ENCODE measurements at regions not wholly inside any gene's neighbourhood (a gene's known extent, or its start where the extent isn't known, plus 50 kb on each side); places are given as distances from the start of the nearest gene placed in this dataset.

DNA sequence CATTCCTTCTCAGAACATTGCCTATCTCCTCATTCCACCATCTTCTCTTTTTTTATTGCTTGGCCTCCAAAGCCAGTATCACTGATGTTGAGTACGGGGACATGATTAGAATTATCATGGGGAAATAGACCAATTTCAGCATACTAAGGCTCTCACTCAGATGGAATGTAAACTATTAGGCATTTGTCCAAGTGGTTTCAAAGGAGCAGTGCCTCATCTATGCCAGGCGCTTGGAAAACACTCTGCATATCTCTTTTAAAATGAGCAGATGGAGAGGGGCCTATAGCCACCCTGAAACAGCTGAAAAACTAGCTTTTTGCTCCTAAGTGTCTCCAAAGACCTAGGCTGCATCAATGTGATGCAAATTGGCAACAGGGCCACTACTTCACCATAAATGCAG is 150.8 kb upstream of the DIPK2B start:
- H3K4me2 ChIP-seq (replicated peaks; ENCODE audit: extremely low read depth, low read length, poor library complexity, severe bottlenecking), result no peak overlapping the region
- intact Hi-C loops (cut with micrococcal nuclease), result no loop called here
- Mint-ChIP-seq H3K27ac (no peak overlapping the region), H3K36me3 (no peaks in the 10 kb centered on the region), H3K4me1 (no peaks in the 10 kb centered on the region), H3K27me3 (ENCODE audit: low read depth in 3 of 3) (no peaks in the 10 kb centered on the region), H3K4me3 (no peak overlapping the region), H3K9me3 (peaks cover 0 to 20% (median 5%) of the 10 kb centered on the region in 7 donors)
- WGBS (ENCODE audit: insufficient coverage), result no CpG with 5 or more reads among the region's 2 CpGs
- no peak overlapping the region for H2AFZ ChIP-seq (ENCODE audit: insufficient read depth, low read depth, low read length, poor library complexity, severe bottlenecking)
- no peaks in the 10 kb centered on the region for H3K79me2 ChIP-seq (ENCODE audit: insufficient read depth, low read length)
- H3K4me1 ChIP-seq (ENCODE audit: control insufficient read depth in 1 of 2, insufficient read depth in 2 of 2, low read length in 2 of 2), result no peaks in the 10 kb centered on the region
- no peak overlapping the region for H3K4me3 ChIP-seq (replicated peaks in 1 of 3; ENCODE audit: low read depth in 2 of 3, low read length in 3 of 3)
- H3K9ac ChIP-seq (ENCODE audit: insufficient read depth, low read length, poor library complexity, severe bottlenecking), result no peak overlapping the region
- peaks cover 0 to 2% of the 10 kb centered on the region in 2 donors for H3K27me3 ChIP-seq (ENCODE audit: control insufficient read depth in 2 of 2, insufficient read depth in 2 of 2, low read length in 2 of 2)
- TF ChIP-seq, protein P1, sequence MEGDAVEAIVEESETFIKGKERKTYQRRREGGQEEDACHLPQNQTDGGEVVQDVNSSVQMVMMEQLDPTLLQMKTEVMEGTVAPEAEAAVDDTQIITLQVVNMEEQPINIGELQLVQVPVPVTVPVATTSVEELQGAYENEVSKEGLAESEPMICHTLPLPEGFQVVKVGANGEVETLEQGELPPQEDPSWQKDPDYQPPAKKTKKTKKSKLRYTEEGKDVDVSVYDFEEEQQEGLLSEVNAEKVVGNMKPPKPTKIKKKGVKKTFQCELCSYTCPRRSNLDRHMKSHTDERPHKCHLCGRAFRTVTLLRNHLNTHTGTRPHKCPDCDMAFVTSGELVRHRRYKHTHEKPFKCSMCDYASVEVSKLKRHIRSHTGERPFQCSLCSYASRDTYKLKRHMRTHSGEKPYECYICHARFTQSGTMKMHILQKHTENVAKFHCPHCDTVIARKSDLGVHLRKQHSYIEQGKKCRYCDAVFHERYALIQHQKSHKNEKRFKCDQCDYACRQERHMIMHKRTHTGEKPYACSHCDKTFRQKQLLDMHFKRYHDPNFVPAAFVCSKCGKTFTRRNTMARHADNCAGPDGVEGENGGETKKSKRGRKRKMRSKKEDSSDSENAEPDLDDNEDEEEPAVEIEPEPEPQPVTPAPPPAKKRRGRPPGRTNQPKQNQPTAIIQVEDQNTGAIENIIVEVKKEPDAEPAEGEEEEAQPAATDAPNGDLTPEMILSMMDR (IDR thresholded peaks at IDR 0.05), result no peak
- H3K27ac ChIP-seq (ENCODE audit: low read depth in 1 of 2, low read length in 2 of 2), result no peak overlapping the region
- no peaks in the 10 kb centered on the region for H4K20me1 ChIP-seq (ENCODE audit: insufficient read depth, low read length)
- DNase-seq, result no peak
- peaks cover 0 to 12% of the 10 kb centered on the region in 2 donors for H3K9me3 ChIP-seq (replicated peaks in 1 of 2; ENCODE audit: control insufficient read depth in 1 of 2, insufficient read depth in 1 of 2, low read length in 2 of 2)
- no peaks in the 10 kb centered on the region for H3K36me3 ChIP-seq (replicated peaks in 1 of 2; ENCODE audit: control insufficient read depth in 1 of 2, insufficient read depth in 2 of 2, low read length in 2 of 2)

DNA sequence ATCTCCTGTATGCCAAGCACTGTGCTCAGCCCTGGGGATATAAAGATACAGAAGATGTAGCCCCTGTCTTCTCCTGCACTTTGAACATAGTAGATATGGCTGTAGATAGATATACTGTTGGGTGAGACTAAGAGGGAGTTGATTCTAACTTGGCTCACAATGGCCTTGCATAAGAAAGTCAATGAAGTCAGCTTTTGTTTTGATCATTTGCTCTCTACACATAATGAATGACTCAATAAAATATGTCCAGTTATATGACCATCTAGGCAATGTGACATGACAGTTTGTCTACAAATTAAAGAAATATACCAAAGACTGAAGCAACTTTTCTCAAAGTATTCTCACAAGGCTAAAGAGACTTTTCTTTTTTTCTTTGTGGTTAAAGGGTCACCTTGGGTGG is 147.6 kb upstream of the DIPK2B start:
- no peaks in the 10 kb centered on the region for H3K4me1 Mint-ChIP-seq
- H3K27me3 Mint-ChIP-seq (ENCODE audit: low read depth in 3 of 3), result no peaks in the 10 kb centered on the region
- H3K36me3 Mint-ChIP-seq, result no peaks in the 10 kb centered on the region
- no peaks in the 10 kb centered on the region for H3K79me2 ChIP-seq (ENCODE audit: insufficient read depth, low read length)
- TF ChIP-seq, protein P1 (IDR thresholded peaks at IDR 0.05), result no peak
- peaks cover 0 to 7% of the 10 kb centered on the region in 2 donors for H3K9me3 ChIP-seq (replicated peaks in 1 of 2; ENCODE audit: control insufficient read depth in 1 of 2, insufficient read depth in 1 of 2, low read length in 2 of 2)
- peaks cover 0 to 10% (median 2%) of the 10 kb centered on the region in 7 donors for H3K9me3 Mint-ChIP-seq
- no peak overlapping the region for H3K9ac ChIP-seq (ENCODE audit: insufficient read depth, low read length, poor library complexity, severe bottlenecking)
- H3K27ac ChIP-seq (ENCODE audit: low read depth in 1 of 2, low read length in 2 of 2), result no peak overlapping the region
- H3K4me1 ChIP-seq (ENCODE audit: control insufficient read depth in 1 of 2, insufficient read depth in 2 of 2, low read length in 2 of 2), result no peaks in the 10 kb centered on the region
- no peaks in the 10 kb centered on the region for H3K36me3 ChIP-seq (replicated peaks in 1 of 2; ENCODE audit: control insufficient read depth in 1 of 2, insufficient read depth in 2 of 2, low read length in 2 of 2)
- H4K20me1 ChIP-seq (ENCODE audit: insufficient read depth, low read length), result no peaks in the 10 kb centered on the region
- intact Hi-C loops (cut with micrococcal nuclease), result no loop called here
- DNase-seq, result no peak
- no peak overlapping the region for H3K4me3 ChIP-seq (replicated peaks in 1 of 3; ENCODE audit: low read depth in 2 of 3, low read length in 3 of 3)
- H2AFZ ChIP-seq (ENCODE audit: insufficient read depth, low read depth, low read length, poor library complexity, severe bottlenecking), result no peak overlapping the region
- no peak overlapping the region for H3K4me3 Mint-ChIP-seq
- H3K27me3 ChIP-seq (ENCODE audit: control insufficient read depth in 2 of 2, insufficient read depth in 2 of 2, low read length in 2 of 2), result peaks cover 0 to 2% of the 10 kb centered on the region in 2 donors
- no peak overlapping the region for H3K27ac Mint-ChIP-seq
- no peak overlapping the region for H3K4me2 ChIP-seq (replicated peaks; ENCODE audit: extremely low read depth, low read length, poor library complexity, severe bottlenecking)
